NCI-H2196 treated with DMSO at 0.1 percent for 48 hours (cell line): ENCODE measurements at regions not wholly inside any gene's neighbourhood (a gene's known extent, or its start where the extent isn't known, plus 50 kb on each side); places are given as distances from the start of the nearest gene placed in this dataset.
"Not testable (repeated sequence)": the region's sequence is repeated elsewhere in the genome, so short reads cannot be mapped to it uniquely, and the experiment has no call there.

Source experiments
- DNase-seq: peaks from one replicate; lab custom pipeline; 2025; ENCODE audit not compliant: unreplicated experiment; lab: John Stamatoyannopoulos, UW

GRCh38 chr14:70269582-70269981 is 80.8 kb upstream of the SLC8A3 start:
- no peak for DNase-seq

- no peak for DNase-seq
Measured at GRCh38 chr14:70268760-70269159, 80.0 kb upstream of the SLC8A3 start.

- no peak for DNase-seq
Measured at GRCh38 chr14:70266157-70266556, 77.4 kb upstream of the SLC8A3 start.

GRCh38 chr14:70265422-70265821 is 76.7 kb upstream of the SLC8A3 start:
- no peak for DNase-seq

- no peak for DNase-seq
Measured at GRCh38 chr14:70259420-70259819, 70.7 kb upstream of the SLC8A3 start.

GRCh38 chr14:70257526-70257925 is 68.8 kb upstream of the SLC8A3 start:
- DNase-seq, result no peak

GRCh38 chr14:70256601-70257000 is 67.8 kb upstream of the SLC8A3 start:
- no peak for DNase-seq

- DNase-seq, result peak; percentile 22
Measured at GRCh38 chr14:70255071-70256057, 66.6 kb upstream of the SLC8A3 start.

- DNase-seq, result peak; percentile 41
Measured at GRCh38 chr14:70254476-70254961, 65.8 kb upstream of the SLC8A3 start.

GRCh38 chr14:70253547-70253946 is 64.8 kb upstream of the SLC8A3 start:
- not testable (repeated sequence) for DNase-seq

- DNase-seq, result no peak
Measured at GRCh38 chr14:70245026-70245425, 56.3 kb upstream of the SLC8A3 start.

GRCh38 chr14:70239802-70240201 is 51.1 kb upstream of the SLC8A3 start:
- no peak for DNase-seq

- not testable (repeated sequence) for DNase-seq
Measured at GRCh38 chr14:70238635-70239034, 49.9 kb upstream of the SLC8A3 start.
